ENCODE measurements at regions not wholly inside any gene's neighbourhood (a gene's known extent, or its start where the extent isn't known, plus 50 kb on each side); places are given as distances from the start of the nearest gene placed in this dataset.

- TF ChIP-seq CTCF (IDR thresholded peaks at IDR 0.05; ENCODE audit: low read length) (peak; percentile 50), EZH2 (IDR thresholded peaks at IDR 0.05; ENCODE audit: borderline replicate concordance, low read length) (no peak)
These were observed 1944.2 kb upstream of the NUDT12 start for GRCh38 chr5:105506692-105507277.
